ENCODE measurements at regions not wholly inside any gene's neighbourhood (a gene's known extent, or its start where the extent isn't known, plus 50 kb on each side); places are given as distances from the start of the nearest gene placed in this dataset.

- no peak for TF ChIP-seq CTCF (conservative IDR thresholded peaks at IDR 0.05; ENCODE audit: low read length)
- no peak for DNase-seq (ENCODE audit: low read depth)
- H3K4me3 ChIP-seq (ENCODE audit: low read length): no peak overlapping the region
Observed at GRCh38 chr2:128752691-128753263, 434.1 kb upstream of the HS6ST1 start.

- TF ChIP-seq CTCF (conservative IDR thresholded peaks at IDR 0.05; ENCODE audit: low read length): no peak
- DNase-seq (ENCODE audit: low read depth): no peak
- H3K4me3 ChIP-seq (ENCODE audit: low read length): no peak overlapping the region
Observed at GRCh38 chr2:128753321-128753720, 434.7 kb upstream of the HS6ST1 start.

- no peak overlapping the region for H3K4me3 ChIP-seq (ENCODE audit: low read length)
- DNase-seq (ENCODE audit: low read depth): no peak
- TF ChIP-seq CTCF (conservative IDR thresholded peaks at IDR 0.05; ENCODE audit: low read length): no peak
Observed at GRCh38 chr2:128753800-128754199, 435.1 kb upstream of the HS6ST1 start.

- TF ChIP-seq CTCF (conservative IDR thresholded peaks at IDR 0.05; ENCODE audit: low read length): no peak
- H3K4me3 ChIP-seq (ENCODE audit: low read length): no peak overlapping the region
- no peak for DNase-seq (ENCODE audit: low read depth)
Observed at GRCh38 chr2:128754246-128754724, 435.6 kb upstream of the HS6ST1 start.

GRCh38 chr2:128755695-128756364 is 437.2 kb upstream of the HS6ST1 start:
- TF ChIP-seq CTCF (conservative IDR thresholded peaks at IDR 0.05; ENCODE audit: low read length): no peak
- no peak overlapping the region for H3K4me3 ChIP-seq (ENCODE audit: low read length)
- no peak for DNase-seq (ENCODE audit: low read depth)

GRCh38 chr2:128756365-128756717 is 437.7 kb upstream of the HS6ST1 start:
- no peak for TF ChIP-seq CTCF (conservative IDR thresholded peaks at IDR 0.05; ENCODE audit: low read length)
- no peak for DNase-seq (ENCODE audit: low read depth)
- no peak overlapping the region for H3K4me3 ChIP-seq (ENCODE audit: low read length)

GRCh38 chr2:128765811-128766210 is 447.1 kb upstream of the HS6ST1 start:
- DNase-seq (ENCODE audit: low read depth): no peak
- no peak overlapping the region for H3K4me3 ChIP-seq (ENCODE audit: low read length)

More at GRCh38 chr2:128765811-128766210, 447.1 kb upstream of the HS6ST1 start:
- no peak for TF ChIP-seq CTCF (conservative IDR thresholded peaks at IDR 0.05; ENCODE audit: low read length)

Data from AG10803 (cell line).